HT-29 (cell line): ENCODE measurements at regions not wholly inside any gene's neighbourhood (a gene's known extent, or its start where the extent isn't known, plus 50 kb on each side); places are given as distances from the start of the nearest gene placed in this dataset.

ENCODE experiments used
- DNase-seq: peaks from one replicate; pipeline ENCODE4 v3.0.0-alpha.2; 2015; ENCODE audit warnings: low spot score

- no peak for DNase-seq
These were observed 133.4 kb upstream of the RND3 start for GRCh38 chr2:150620855-150621254.

GRCh38 chr2:150620416-150620815, 132.9 kb upstream of the RND3 start:
- DNase-seq: no peak

GRCh38 chr2:150619607-150620330, 132.3 kb upstream of the RND3 start:
- no peak for DNase-seq

- no peak for DNase-seq
These were observed 130.9 kb upstream of the RND3 start for GRCh38 chr2:150618245-150618895.

- DNase-seq: no peak
These were observed 130.0 kb upstream of the RND3 start for GRCh38 chr2:150617351-150617978.

- no peak for DNase-seq
These were observed 125.7 kb upstream of the RND3 start for GRCh38 chr2:150612957-150613710.

GRCh38 chr2:150610670-150611279, 123.3 kb upstream of the RND3 start:
- DNase-seq: peak; percentile 88

GRCh38 chr2:150609831-150610582, 122.5 kb upstream of the RND3 start:
- no peak for DNase-seq

- DNase-seq: no peak
These were observed 120.9 kb upstream of the RND3 start for GRCh38 chr2:150608341-150608740.

GRCh38 chr2:150607390-150607811, 119.9 kb upstream of the RND3 start:
- DNase-seq: no peak

GRCh38 chr2:150606380-150607060, 119.1 kb upstream of the RND3 start:
- no peak for DNase-seq

- DNase-seq: no peak
These were observed 118.2 kb upstream of the RND3 start for GRCh38 chr2:150605664-150606063.

- peak; percentile 50 for DNase-seq
These were observed 114.0 kb upstream of the RND3 start for GRCh38 chr2:150601280-150602038.

GRCh38 chr2:150599889-150600288, 112.4 kb upstream of the RND3 start:
- DNase-seq: no peak

GRCh38 chr2:150598383-150598782, 110.9 kb upstream of the RND3 start:
- no peak for DNase-seq

- DNase-seq: no peak
These were observed 108.5 kb upstream of the RND3 start for GRCh38 chr2:150595803-150596470.

- DNase-seq: no peak
These were observed 106.8 kb upstream of the RND3 start for GRCh38 chr2:150594299-150594698.

GRCh38 chr2:150591496-150592285, 104.2 kb upstream of the RND3 start:
- DNase-seq: no peak
